Common myeloid progenitor, CD34-positive (primary cell): ENCODE measurements at regions not wholly inside any gene's neighbourhood (a gene's known extent, or its start where the extent isn't known, plus 50 kb on each side); places are given as distances from the start of the nearest gene placed in this dataset.

Experiments used
- CTCF ChIA-PET: fragments of 350-600 bp; sonication (Branson Sonifier 250); formaldehyde crosslinking; loops from one replicate; lab custom pipeline; 2021; ENCODE audit warnings: antibody characterized with exemption; lab: Charles Lee
- POLR2A ChIA-PET: fragments of 350-600 bp; sonication (Branson Sonifier 250); formaldehyde crosslinking; loops from one replicate; lab custom pipeline; 2021; ENCODE audit warnings: antibody characterized with exemption; lab: Charles Lee
- DNase-seq, 3 donors: peaks; one replicate each; pipeline versions ENCODE4 v3.0.0 to v3.0.0-alpha.2; 2013
- H3K27ac ChIP-seq, 2 experiments: 1 replicate in 1 of 2; 2 replicates in 1 of 2; pipeline ENCODE4 v1.7.0; 2013; ENCODE audit warnings: inconsistent platforms in 2 of 2, low read length in 2 of 2, mild to moderate bottlenecking in 2 of 2, low read depth in 1 of 2, moderate library complexity in 1 of 2; ENCODE audit not compliant: severe bottlenecking in 2 of 2, insufficient read depth in 1 of 2, poor library complexity in 1 of 2
- H3K27me3 ChIP-seq, 5 experiments: replicated peaks in 2 of 5; 1 replicate in 3 of 5; 2 replicates in 2 of 5; pipeline versions ENCODE4 v1.6.1 to v1.7.0; 2013; ENCODE audit warnings: low read length in 4 of 5, mild to moderate bottlenecking in 2 of 5, moderate library complexity in 2 of 5, inconsistent platforms in 1 of 5; ENCODE audit not compliant: insufficient read depth in 5 of 5, control insufficient read depth in 4 of 5
- H3K36me3 ChIP-seq, 4 experiments: 1 replicate in 2 of 4; 2 replicates in 2 of 4; pipeline versions ENCODE4 v1.6.1 to v1.7.0; 2013; ENCODE audit warnings: low read length in 3 of 4, control low read depth in 1 of 4, mild to moderate bottlenecking in 1 of 4; ENCODE audit not compliant: control insufficient read depth in 4 of 4, insufficient read depth in 4 of 4
- H3K4me1 ChIP-seq, 4 experiments: 1 replicate in 3 of 4; 2 replicates in 1 of 4; pipeline versions ENCODE4 v1.6.1 to v1.7.1; 2013; ENCODE audit warnings: low read length in 3 of 4, mild to moderate bottlenecking in 3 of 4, control low read depth in 1 of 4, inconsistent platforms in 1 of 4, moderate library complexity in 1 of 4; ENCODE audit not compliant: control insufficient read depth in 4 of 4, insufficient read depth in 4 of 4; ENCODE audit errors: control extremely low read depth in 1 of 4
- H3K4me3 ChIP-seq, 7 experiments: 1 replicate in 4 of 7; 2 replicates in 3 of 7; pipeline versions ENCODE4 v1.5.1 to v1.7.0; 2013; ENCODE audit warnings: mild to moderate bottlenecking in 7 of 7, low read length in 6 of 7, moderate library complexity in 6 of 7, inconsistent platforms in 2 of 7, low read depth in 2 of 7, control low read depth in 1 of 7; ENCODE audit not compliant: insufficient read depth in 4 of 7, control insufficient read depth in 1 of 7; ENCODE audit errors: extremely low read depth in 1 of 7
- H3K9me3 ChIP-seq, 5 experiments: 1 replicate in 4 of 5; 2 replicates in 1 of 5; pipeline versions ENCODE4 v1.6.1 to v1.7.1; 2013; ENCODE audit warnings: low read length in 4 of 5, mild to moderate bottlenecking in 2 of 5, inconsistent platforms in 1 of 5, low read depth in 1 of 5, moderate library complexity in 1 of 5; ENCODE audit not compliant: control insufficient read depth in 4 of 5, insufficient read depth in 2 of 5; ENCODE audit errors: control extremely low read depth in 1 of 5
- WGBS: methylation state at CpG from one replicate; pipeline ENCODE4 v1.1.5; 2013; ENCODE audit not compliant: insufficient coverage; 5-methylcytosine and 5-hydroxymethylcytosine counted together

DNA sequence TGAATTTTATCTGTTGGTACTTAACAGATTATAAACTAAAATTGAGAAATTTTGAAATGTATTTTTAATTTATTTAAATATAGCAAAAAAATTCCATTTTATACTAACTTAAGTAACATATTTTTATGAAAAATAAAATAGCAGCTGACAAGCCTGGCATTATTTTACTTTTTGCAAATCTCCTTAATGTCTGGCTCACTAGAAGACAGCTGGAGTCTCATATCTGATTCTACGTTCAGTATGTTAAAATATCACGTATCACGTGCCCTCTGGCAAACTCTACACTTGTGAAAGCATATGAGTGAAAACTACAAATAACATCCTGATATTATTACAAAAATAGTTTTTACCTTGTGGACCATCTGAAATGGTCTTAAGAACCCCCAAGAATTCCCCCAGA lies 513.2 kb upstream of the NBEA start:
- POLR2A ChIA-PET, result interaction anchor here (0.6 kb wide), 1 partner anchor 1420 kb away, joined by 3 read pairs; no protein-coding TSS in a partner anchor
- 93% methylated on average over 3 of the region's 3 CpGs for WGBS
- no peak overlapping the region for H3K4me3 ChIP-seq
- DNase-seq, result no peak
- no peaks in the 10 kb centered on the region for H3K9me3 ChIP-seq
- H3K27me3 ChIP-seq, result no peaks in the 10 kb centered on the region
- no peaks in the 10 kb centered on the region for H3K36me3 ChIP-seq
- CTCF ChIA-PET, result no interaction called here
- no peak overlapping the region for H3K27ac ChIP-seq
- no peaks in the 10 kb centered on the region for H3K4me1 ChIP-seq

- no peak for DNase-seq
- Histone ChIP-seq H3K4me3 (no peak overlapping the region), H3K27me3 (no peaks in the 10 kb centered on the region), H3K36me3 (no peaks in the 10 kb centered on the region), H3K9me3 (no peaks in the 10 kb centered on the region), H3K4me1 (no peaks in the 10 kb centered on the region), H3K27ac (no peak overlapping the region)
- WGBS, result 100% methylated on average over 2 of the region's 2 CpGs
- ChIA-PET CTCF (no interaction called here), POLR2A (no interaction called here)
Observed at GRCh38 chr13:34430294-34430693, 511.8 kb upstream of the NBEA start.

DNA sequence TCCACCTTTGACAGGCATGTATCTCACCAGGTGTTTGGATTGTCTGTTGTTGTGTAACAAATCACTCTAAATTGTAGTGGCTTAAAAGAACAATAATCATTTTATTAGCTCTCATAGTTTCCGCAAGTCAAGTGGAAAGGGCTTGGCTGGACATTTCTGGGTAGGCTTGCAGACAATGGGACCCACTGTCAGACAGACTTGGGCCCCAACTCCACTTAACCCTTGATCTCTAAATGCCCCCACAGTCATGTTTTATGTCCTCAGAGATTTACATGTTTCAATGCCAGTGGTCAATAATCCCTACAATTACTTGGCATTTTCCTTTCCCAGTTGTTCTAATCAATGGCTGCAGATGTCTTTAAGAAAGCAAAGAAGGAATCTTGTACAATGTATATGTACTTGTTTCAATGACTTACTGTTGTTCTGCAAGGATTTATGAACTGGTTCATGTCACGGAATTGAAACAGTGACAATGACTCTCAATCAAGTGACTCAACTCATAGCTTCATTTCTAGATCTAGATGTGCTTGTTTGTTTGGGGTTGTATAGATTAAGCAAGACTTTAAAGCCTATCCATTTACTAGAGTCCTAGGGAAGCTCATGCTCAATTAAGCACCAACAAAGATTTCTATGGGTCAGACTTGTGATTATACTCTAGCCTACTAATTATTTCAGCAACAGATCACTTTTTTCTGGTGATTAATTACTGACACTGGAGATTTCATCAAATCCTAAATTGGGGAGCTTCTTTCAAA lies 510.1 kb upstream of the NBEA start:
- Histone ChIP-seq H3K36me3 (no peaks in the 10 kb centered on the region), H3K4me3 (no peak overlapping the region), H3K27me3 (no peaks in the 10 kb centered on the region), H3K9me3 (no peaks in the 10 kb centered on the region), H3K27ac (no peak overlapping the region), H3K4me1 (no peaks in the 10 kb centered on the region)
- ChIA-PET POLR2A (no interaction called here), CTCF (no interaction called here)
- no CpG with 5 or more reads among the region's 2 CpGs for WGBS
- no peak for DNase-seq

DNA sequence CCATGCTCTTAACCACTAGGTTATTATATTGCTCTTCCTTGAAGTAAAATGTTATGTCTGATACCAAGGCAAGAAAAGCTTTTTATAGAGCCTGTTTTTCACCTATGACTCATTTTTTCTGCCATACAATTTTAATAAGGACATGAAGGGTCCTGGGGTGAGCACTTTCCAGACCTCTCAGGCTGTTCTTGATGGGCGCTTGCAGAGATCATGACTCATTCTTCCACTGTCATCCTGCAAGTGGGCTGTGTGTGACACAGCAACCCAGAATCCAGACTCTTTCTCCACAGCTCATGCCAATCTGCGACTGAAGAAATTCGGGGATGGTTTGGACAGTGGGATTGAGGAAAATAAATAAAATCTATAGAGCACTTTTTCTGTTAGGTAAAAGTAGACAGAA lies 506.7 kb upstream of the NBEA start:
- Histone ChIP-seq H3K27ac (no peak overlapping the region), H3K4me1 (no peaks in the 10 kb centered on the region), H3K9me3 (no peaks in the 10 kb centered on the region), H3K27me3 (no peaks in the 10 kb centered on the region), H3K4me3 (no peak overlapping the region), H3K36me3 (no peaks in the 10 kb centered on the region)
- 86% methylated on average over 1 of the region's 3 CpGs for WGBS
- ChIA-PET POLR2A (no interaction called here), CTCF (no interaction called here)
- DNase-seq, result no peak

- Histone ChIP-seq H3K36me3 (no peaks in the 10 kb centered on the region), H3K9me3 (no peaks in the 10 kb centered on the region), H3K4me1 (no peaks in the 10 kb centered on the region), H3K27me3 (no peaks in the 10 kb centered on the region), H3K27ac (no peak overlapping the region), H3K4me3 (no peak overlapping the region)
- POLR2A ChIA-PET, result no interaction called here
- DNase-seq, result no peak
- CTCF ChIA-PET, result no interaction called here
Observed at GRCh38 chr13:34437873-34438272, 504.2 kb upstream of the NBEA start.

GRCh38 chr13:34452831-34453230 lies 489.2 kb upstream of the NBEA start:
- ChIA-PET CTCF (no interaction called here), POLR2A (no interaction called here)
- Histone ChIP-seq H3K4me3 (no peak overlapping the region), H3K36me3 (no peaks in the 10 kb centered on the region), H3K27me3 (no peaks in the 10 kb centered on the region), H3K27ac (no peak overlapping the region), H3K4me1 (no peaks in the 10 kb centered on the region), H3K9me3 (no peaks in the 10 kb centered on the region)
- no peak for DNase-seq

- WGBS, result 90% methylated on average over 2 of the region's 4 CpGs
- H3K9me3 ChIP-seq, result no peaks in the 10 kb centered on the region
- H3K4me3 ChIP-seq, result no peak overlapping the region
- no peak overlapping the region for H3K27ac ChIP-seq
- CTCF ChIA-PET, result no interaction called here
- no peaks in the 10 kb centered on the region for H3K27me3 ChIP-seq
- POLR2A ChIA-PET, result interaction anchor here (0.5 to 0.6 kb wide), 2 partner anchors 154 to 354 kb away, joined by 3 to 4 read pairs; no protein-coding TSS in a partner anchor
- no peaks in the 10 kb centered on the region for H3K4me1 ChIP-seq
- no peaks in the 10 kb centered on the region for H3K36me3 ChIP-seq
- no peak for DNase-seq
Observed at GRCh38 chr13:34458756-34459715, 483.0 kb upstream of the NBEA start.
